Activated CD4-positive, alpha-beta T cell treated with anti-CD3 and anti-CD28 coated beads, Interleukin-2, amount 50 U/mL, for 1 hour (primary cell): ENCODE measurements at regions not wholly inside any gene's neighbourhood (a gene's known extent, or its start where the extent isn't known, plus 50 kb on each side); places are given as distances from the start of the nearest gene placed in this dataset.
A peak's percentile ranks its signal among the peaks of the same experiment; 100 is the strongest.
"Not testable (repeated sequence)": the region's sequence is repeated elsewhere in the genome, so short reads cannot be mapped to it uniquely, and the experiment has no call there.

Source experiments
- DNase-seq: peaks from one replicate; pipeline ENCODE4 v3.0.0-alpha.2; 2020

- DNase-seq = no peak
Measured at GRCh38 chrX:39484159-39485068, 613.3 kb downstream of the BCOR start.

GRCh38 chrX:39487166-39487968 lies 610.4 kb downstream of the BCOR start:
- no peak for DNase-seq

- no peak for DNase-seq
Measured at GRCh38 chrX:39487969-39488330, 609.8 kb downstream of the BCOR start.

- DNase-seq = peak; percentile 26
Measured at GRCh38 chrX:39491548-39492297, 606.0 kb downstream of the BCOR start.

GRCh38 chrX:39492497-39493162 lies 605.1 kb downstream of the BCOR start:
- no peak for DNase-seq

- DNase-seq = no peak
Measured at GRCh38 chrX:39493168-39493567, 604.6 kb downstream of the BCOR start.

- not testable (repeated sequence) for DNase-seq
Measured at GRCh38 chrX:39497117-39497516, 600.6 kb downstream of the BCOR start.

- DNase-seq = no peak
Measured at GRCh38 chrX:39497702-39498265, 600.0 kb downstream of the BCOR start.

- no peak for DNase-seq
Measured at GRCh38 chrX:39499996-39500395, 597.8 kb downstream of the BCOR start.

GRCh38 chrX:39501822-39502221 lies 595.9 kb downstream of the BCOR start:
- DNase-seq = no peak

GRCh38 chrX:39502486-39502885 lies 595.3 kb downstream of the BCOR start:
- DNase-seq = no peak

- no peak for DNase-seq
Measured at GRCh38 chrX:39504227-39504626, 593.5 kb downstream of the BCOR start.

- DNase-seq = no peak
Measured at GRCh38 chrX:39504850-39505259, 592.9 kb downstream of the BCOR start.

- no peak for DNase-seq
Measured at GRCh38 chrX:39506131-39506530, 591.6 kb downstream of the BCOR start.

- DNase-seq = no peak
Measured at GRCh38 chrX:39507034-39507433, 590.7 kb downstream of the BCOR start.

- no peak for DNase-seq
Measured at GRCh38 chrX:39507617-39508299, 590.0 kb downstream of the BCOR start.

GRCh38 chrX:39508300-39508692 lies 589.5 kb downstream of the BCOR start:
- DNase-seq = no peak

- no peak for DNase-seq
Measured at GRCh38 chrX:39509157-39509556, 588.6 kb downstream of the BCOR start.

GRCh38 chrX:39513836-39514235 lies 583.9 kb downstream of the BCOR start:
- no peak for DNase-seq

- no peak for DNase-seq
Measured at GRCh38 chrX:39514801-39515200, 583.0 kb downstream of the BCOR start.

- DNase-seq = no peak
Measured at GRCh38 chrX:39516427-39516841, 581.3 kb downstream of the BCOR start.
